H1 (cell line): ENCODE measurements at regions not wholly inside any gene's neighbourhood (a gene's known extent, or its start where the extent isn't known, plus 50 kb on each side); places are given as distances from the start of the nearest gene placed in this dataset.

Source experiments
- CTCF ChIA-PET: fragments of 300-600 bp; sonication (Branson Sonifier 250); formaldehyde crosslinking; loops from one replicate; lab custom pipeline; 2021; ENCODE audit not compliant: partially characterized antibody; lab: Charles Lee
- POLR2A ChIA-PET: fragments of 300-600 bp; sonication (Branson Sonifier 250); formaldehyde crosslinking; loops from one replicate; lab custom pipeline; 2021; ENCODE audit warnings: inconsistent platforms; ENCODE audit not compliant: partially characterized antibody; lab: Charles Lee
- DNase-seq, 2 experiments: peaks; one replicate each; pipeline versions ENCODE4 v3.0.0 to v3.0.0-alpha.2; 2010 to 2022; ENCODE audit warnings: low spot score in 2 of 2, low read depth in 1 of 2, mixed read lengths in 1 of 2
- FAIRE-seq: peaks from 2 replicates; lab custom pipeline; 2011; peaks lifted over from hg19 to GRCh38; lab: Jason Lieb, UNC
- H2AFZ ChIP-seq: 2 replicates; pipeline ENCODE4 v1.8.1; 2012; ENCODE audit warnings: low read length, inconsistent platforms
- H2AK5ac ChIP-seq: 2 replicates; pipeline ENCODE4 v1.6.1; 2013; ENCODE audit warnings: low read depth, low read length
- H2BK120ac ChIP-seq: replicated peaks from 2 replicates; pipeline ENCODE3; 2013; ENCODE audit warnings: low read depth, low read length, inconsistent platforms
- H2BK12ac ChIP-seq: 2 replicates; pipeline ENCODE4 v1.6.1; 2013; ENCODE audit warnings: low read depth, low read length
- H2BK15ac ChIP-seq: 2 replicates; pipeline ENCODE4 v1.6.1; 2013; ENCODE audit warnings: low read length
- H2BK20ac ChIP-seq: 2 replicates; pipeline ENCODE4 v1.6.1; 2013; ENCODE audit warnings: low read length
- H2BK5ac ChIP-seq: 2 replicates; pipeline ENCODE4 v1.6.1; 2013; ENCODE audit warnings: low read depth, low read length
- H3K14ac ChIP-seq: 2 replicates; pipeline ENCODE4 v1.6.1; 2013; ENCODE audit warnings: inconsistent platforms; ENCODE audit not compliant: insufficient read length
- H3K18ac ChIP-seq: 2 replicates; pipeline ENCODE4 v1.6.1; 2013; ENCODE audit warnings: low read length; ENCODE audit errors: extremely low read depth
- H3K23ac ChIP-seq: 2 replicates; pipeline ENCODE4 v1.6.1; 2013; ENCODE audit warnings: inconsistent platforms; ENCODE audit not compliant: insufficient read length
- H3K23me2 ChIP-seq: 2 replicates; pipeline ENCODE4 v1.6.1; 2013; ENCODE audit warnings: low read depth, low read length
- H3K27ac ChIP-seq: 2 replicates; pipeline ENCODE4 v1.6.1; 2011; ENCODE audit warnings: low read depth, low read length, inconsistent platforms
- H3K27me3 ChIP-seq, 4 experiments: replicated peaks in 1 of 4; 1 replicate in 1 of 4; 2 replicates in 3 of 4; pipeline versions ENCODE4 v1.6.1 to v1.8.1; 2011 to 2013; ENCODE audit warnings: low read length in 3 of 4, mild to moderate bottlenecking in 3 of 4, inconsistent platforms in 2 of 4, mixed read lengths in 2 of 4, moderate library complexity in 1 of 4; ENCODE audit not compliant: control insufficient read depth in 3 of 4, insufficient read depth in 3 of 4; ENCODE audit errors: extremely low read depth in 1 of 4
- H3K36me3 ChIP-seq, 4 experiments: 2 replicates each; pipeline versions ENCODE4 v1.6.1 to v1.8.1; 2011 to 2013; ENCODE audit warnings: mild to moderate bottlenecking in 4 of 4, low read length in 3 of 4, moderate library complexity in 2 of 4, control low read depth in 1 of 4, inconsistent platforms in 1 of 4; ENCODE audit not compliant: insufficient read depth in 4 of 4, control insufficient read depth in 2 of 4
- H3K4ac ChIP-seq: replicated peaks from 2 replicates; pipeline ENCODE3; 2013; ENCODE audit warnings: low read length, low read depth, mixed read lengths, inconsistent platforms; ENCODE audit not compliant: insufficient read length
- H3K4me1 ChIP-seq, 4 experiments: replicated peaks in 1 of 4; 1 replicate in 1 of 4; 2 replicates in 3 of 4; pipeline versions ENCODE4 v1.6.1 to v1.8.1; 2011 to 2013; ENCODE audit warnings: low read length in 3 of 4, inconsistent platforms in 2 of 4, mixed read lengths in 1 of 4; ENCODE audit not compliant: insufficient read depth in 4 of 4, control insufficient read depth in 3 of 4
- H3K4me2 ChIP-seq, 2 experiments: 2 replicates each; pipeline versions ENCODE4 v1.6.1 to v1.8.1; 2011 to 2013; ENCODE audit warnings: low read depth in 2 of 2, low read length in 2 of 2, control low read depth in 1 of 2, inconsistent platforms in 1 of 2, mild to moderate bottlenecking in 1 of 2; ENCODE audit not compliant: insufficient read depth in 1 of 2
- H3K4me3 ChIP-seq, 4 experiments: fragments of 200-600, 300-600 bp in 1 of 4; sonication (generic), shearing (Covaris generic), sonication (Bioruptor Twin) in 1 of 4; 2 replicates each; pipeline versions ENCODE4 v1.5.1 to v1.8.1; 2011 to 2016; ENCODE audit warnings: low read length in 4 of 4, low read depth in 3 of 4, control low read depth in 2 of 4, inconsistent platforms in 2 of 4, mild to moderate bottlenecking in 2 of 4, mixed read lengths in 1 of 4, moderate library complexity in 1 of 4; ENCODE audit not compliant: insufficient read depth in 2 of 4; ENCODE audit errors: extremely low read depth in 1 of 4
- H3K56ac ChIP-seq: replicated peaks from 2 replicates; pipeline ENCODE3; 2013; ENCODE audit warnings: low read depth, mild to moderate bottlenecking, mixed read lengths, low read length, inconsistent platforms; ENCODE audit not compliant: insufficient read length
- H3K79me1 ChIP-seq: 2 replicates; pipeline ENCODE4 v1.6.1; 2013; ENCODE audit warnings: low read depth, low read length, control low read depth
- H3K79me2 ChIP-seq, 2 experiments: 2 replicates each; pipeline versions ENCODE4 v1.6.1 to v1.8.1; 2012 to 2013; ENCODE audit warnings: low read length in 2 of 2, mild to moderate bottlenecking in 2 of 2, inconsistent platforms in 1 of 2; ENCODE audit not compliant: insufficient read depth in 2 of 2, control insufficient read depth in 1 of 2
- H3K9ac ChIP-seq, 4 experiments: replicated peaks in 1 of 4; 1 replicate in 1 of 4; 2 replicates in 3 of 4; pipeline versions ENCODE4 v1.6.1 to v1.8.1; 2011 to 2013; ENCODE audit warnings: low read depth in 3 of 4, low read length in 3 of 4, control low read depth in 2 of 4, mild to moderate bottlenecking in 2 of 4, moderate library complexity in 2 of 4, inconsistent platforms in 1 of 4; ENCODE audit errors: extremely low read depth in 1 of 4
- H3K9me3 ChIP-seq, 2 experiments: 2 replicates each; pipeline versions ENCODE4 v1.6.1 to v1.8.1; 2012 to 2013; ENCODE audit warnings: mild to moderate bottlenecking in 2 of 2, moderate library complexity in 2 of 2, control low read depth in 1 of 2, inconsistent platforms in 1 of 2, low read depth in 1 of 2, low read length in 1 of 2, mixed read lengths in 1 of 2; ENCODE audit not compliant: insufficient read depth in 2 of 2
- H4K20me1 ChIP-seq, 2 experiments: replicated peaks in 1 of 2; 2 replicates each; pipeline versions ENCODE3 to v1.8.1; 2011 to 2013; ENCODE audit warnings: inconsistent platforms in 2 of 2, low read length in 2 of 2, mild to moderate bottlenecking in 1 of 2; ENCODE audit not compliant: insufficient read depth in 2 of 2, control insufficient read depth in 1 of 2
- H4K5ac ChIP-seq: 2 replicates; pipeline ENCODE4 v1.6.1; 2013; ENCODE audit warnings: low read length, low read depth, mixed read lengths, inconsistent platforms; ENCODE audit not compliant: insufficient read length
- H4K8ac ChIP-seq: 2 replicates; pipeline ENCODE4 v1.8.0; 2013; ENCODE audit warnings: mild to moderate bottlenecking, moderate library complexity, low read length, inconsistent platforms; ENCODE audit not compliant: insufficient read depth; ENCODE audit errors: extremely low read depth
- H4K91ac ChIP-seq: replicated peaks from 2 replicates; pipeline ENCODE3; 2013; ENCODE audit warnings: low read length, mixed read lengths, inconsistent platforms; ENCODE audit not compliant: insufficient read length
- BRCA1 ChIP-seq: IDR thresholded peaks from 2 replicates; pipeline ENCODE4 v1.6.1; 2012; ENCODE audit warnings: low read depth, low read length, improper control_type of control experiment
- EZH2 ChIP-seq: fragments of 200-600 bp; sonication (generic); IDR thresholded peaks from 2 replicates; pipeline ENCODE4 v1.7.1; 2012; ENCODE audit warnings: low read depth, mild to moderate bottlenecking, moderate library complexity, low read length, inconsistent platforms; ENCODE audit not compliant: severe bottlenecking
- HDAC2 ChIP-seq, 2 experiments: fragments of 300-600 bp in 1 of 2; sonication (generic) in 1 of 2; IDR thresholded peaks; 2 replicates each; pipeline ENCODE4 v1.6.1; 2011 to 2012; ENCODE audit warnings: low read depth in 2 of 2, low read length in 2 of 2, mild to moderate bottlenecking in 2 of 2, moderate library complexity in 2 of 2, borderline replicate concordance in 1 of 2, inconsistent platforms in 1 of 2
- JUN ChIP-seq: IDR thresholded peaks from 2 replicates; pipeline ENCODE4 v1.6.1; 2011; ENCODE audit warnings: low read depth, mild to moderate bottlenecking, improper control_type of control experiment, low read length
- POU5F1 ChIP-seq: IDR thresholded peaks from 2 replicates; pipeline ENCODE4 v1.6.1; 2011; ENCODE audit warnings: low read depth, mild to moderate bottlenecking, low read length, moderate library complexity
- RBBP5 ChIP-seq: IDR thresholded peaks from 2 replicates; pipeline ENCODE4 v1.7.1; 2012; ENCODE audit warnings: low read depth, mild to moderate bottlenecking, inconsistent platforms, low read length, moderate library complexity, borderline replicate concordance
- SRF ChIP-seq: IDR thresholded peaks from 2 replicates; pipeline ENCODE4 v1.6.1; 2011; ENCODE audit warnings: mild to moderate bottlenecking, low read depth, low read length, moderate library complexity
- TEAD4 ChIP-seq: IDR thresholded peaks from 2 replicates; pipeline ENCODE4 v1.6.1; 2012; ENCODE audit warnings: low read depth, low read length, inconsistent platforms, mixed read lengths
- ZNF274 ChIP-seq: IDR thresholded peaks from 2 replicates; pipeline ENCODE4 v1.7.0; 2012; ENCODE audit warnings: low read length, borderline replicate concordance; ENCODE audit errors: extremely low read depth
- WGBS, 2 experiments: shearing (Covaris generic) in 1 of 2; methylation state at CpG; one replicate each; pipeline versions ENCODE4 v1.1.6 to v1.1.7; 2013 to 2015; ENCODE audit warnings: low lambda C conversion rate in 2 of 2, mixed read lengths in 2 of 2, inconsistent platforms in 1 of 2, low coverage in 1 of 2, missing lambda C conversion rate in 1 of 2; ENCODE audit not compliant: insufficient replicate concordance in 2 of 2, insufficient coverage in 1 of 2, insufficient read length in 1 of 2; ENCODE audit errors: extremely low coverage in 1 of 2, missing lambda C conversion rate in 1 of 2; 5-methylcytosine and 5-hydroxymethylcytosine counted together
- TF ChIP-seq, protein P1 (sequence below): IDR thresholded peaks from 2 replicates; pipeline ENCODE4 v1.6.1; 2011; ENCODE audit warnings: low read length, improper control_type of control experiment

GRCh38 chr16:86846136-86846535 lies 267.8 kb downstream of the FOXL1 start:
- H2BK20ac ChIP-seq, result no peak overlapping the region
- DNase-seq, result no peak
- H3K4me1 ChIP-seq, result peaks cover 0 to 3% (median 0%) of the 10 kb centered on the region in 4 experiments; a peak in 1 of 7 replicates
- H2BK15ac ChIP-seq, result no peak overlapping the region
- H3K23me2 ChIP-seq, result peaks cover 4% of the 10 kb centered on the region
- 95% methylated on average over 3 of the region's 7 CpGs; no CpG with 5 or more reads in 1 of the 2 experiments for WGBS, 2 experiments
- no peak overlapping the region for H3K23ac ChIP-seq
- H3K56ac ChIP-seq, result no peak overlapping the region
- FAIRE-seq, result no peak
- no peaks in the 10 kb centered on the region; a peak in 1 of 8 replicates for H3K36me3 ChIP-seq
- ChIA-PET CTCF (interaction anchor here (0.7 kb wide), 1 partner anchor 12 kb away, joined by 3 read pairs; no protein-coding TSS in a partner anchor), POLR2A (no interaction called here)
- H3K4me3 ChIP-seq, result no peak overlapping the region
- no peaks in the 10 kb centered on the region for H3K79me2 ChIP-seq
- H3K27ac ChIP-seq, result no peak overlapping the region
- no peak overlapping the region for H2BK5ac ChIP-seq
- H3K14ac ChIP-seq, result no peak overlapping the region
- H3K79me1 ChIP-seq, result no peaks in the 10 kb centered on the region
- no peak overlapping the region for H4K91ac ChIP-seq
- H3K27me3 ChIP-seq, result no peaks in the 10 kb centered on the region; a peak in 1 of 7 replicates
- no peak overlapping the region for H2BK12ac ChIP-seq
- no peaks in the 10 kb centered on the region for H3K9me3 ChIP-seq
- TF ChIP-seq TEAD4, result no peak
- no peak for TF ChIP-seq EZH2
- TF ChIP-seq POU5F1, result no peak
- no peak for TF ChIP-seq ZNF274
- TF ChIP-seq, protein P1, sequence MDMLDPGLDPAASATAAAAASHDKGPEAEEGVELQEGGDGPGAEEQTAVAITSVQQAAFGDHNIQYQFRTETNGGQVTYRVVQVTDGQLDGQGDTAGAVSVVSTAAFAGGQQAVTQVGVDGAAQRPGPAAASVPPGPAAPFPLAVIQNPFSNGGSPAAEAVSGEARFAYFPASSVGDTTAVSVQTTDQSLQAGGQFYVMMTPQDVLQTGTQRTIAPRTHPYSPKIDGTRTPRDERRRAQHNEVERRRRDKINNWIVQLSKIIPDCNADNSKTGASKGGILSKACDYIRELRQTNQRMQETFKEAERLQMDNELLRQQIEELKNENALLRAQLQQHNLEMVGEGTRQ, result no peak
- TF ChIP-seq RBBP5, result no peak
- no peak for TF ChIP-seq JUN
- TF ChIP-seq BRCA1, result no peak
- TF ChIP-seq SRF, result no peak
- TF ChIP-seq HDAC2 (IDR thresholded peaks at IDR 0.05; ENCODE audit: borderline replicate concordance in 1 of 2, low read depth in 2 of 2, low read length in 2 of 2), result no peak
- H4K5ac ChIP-seq, result no peak overlapping the region
- H2BK120ac ChIP-seq, result no peak overlapping the region
- no peak overlapping the region for H2AFZ ChIP-seq
- peaks cover 0 to 3% of the 10 kb centered on the region in 2 experiments for H4K20me1 ChIP-seq
- no peak overlapping the region for H3K4me2 ChIP-seq
- no peak overlapping the region for H4K8ac ChIP-seq
- no peak overlapping the region for H2AK5ac ChIP-seq
- no peak overlapping the region for H3K4ac ChIP-seq
- no peak overlapping the region for H3K18ac ChIP-seq
- no peak overlapping the region for H3K9ac ChIP-seq
